ENCODE measurements at regions not wholly inside any gene's neighbourhood (a gene's known extent, or its start where the extent isn't known, plus 50 kb on each side); places are given as distances from the start of the nearest gene placed in this dataset.
A peak's percentile ranks its signal among the peaks of the same experiment; 100 is the strongest.

- Histone ChIP-seq H3K4me1 (ENCODE audit: insufficient read depth, poor library complexity, severe bottlenecking) (peaks cover 27% of the 10 kb centered on the region), H3K27ac (ENCODE audit: poor library complexity, severe bottlenecking) (peak overlapping the region; percentile 55), H3K9me3 (ENCODE audit: severe bottlenecking) (no peaks in the 10 kb centered on the region), H3K4me3 (ENCODE audit: severe bottlenecking) (no peak overlapping the region), H3K36me3 (ENCODE audit: low read depth) (no peaks in the 10 kb centered on the region), H3K27me3 (ENCODE audit: insufficient read depth, poor library complexity, severe bottlenecking) (no peaks in the 10 kb centered on the region)
- ATAC-seq (ENCODE audit: low read depth) (peak; percentile 91), DNase-seq (ENCODE audit: low spot score) (no peak)
- no peak for TF ChIP-seq CTCF (IDR thresholded peaks at IDR 0.05; ENCODE audit: poor library complexity, severe bottlenecking)
Observed at GRCh38 chr7:106770191-106770590, 94.9 kb upstream of the PIK3CG start.

- Histone ChIP-seq H3K4me1 (ENCODE audit: insufficient read depth, poor library complexity, severe bottlenecking) (peaks cover 37% of the 10 kb centered on the region), H3K36me3 (ENCODE audit: low read depth) (no peaks in the 10 kb centered on the region), H3K27me3 (ENCODE audit: insufficient read depth, poor library complexity, severe bottlenecking) (no peaks in the 10 kb centered on the region), H3K27ac (ENCODE audit: poor library complexity, severe bottlenecking) (peak overlapping the region; percentile 6), H3K4me3 (ENCODE audit: severe bottlenecking) (no peak overlapping the region), H3K9me3 (ENCODE audit: severe bottlenecking) (no peaks in the 10 kb centered on the region)
- ATAC-seq (ENCODE audit: low read depth) (peak; percentile 47), DNase-seq (ENCODE audit: low spot score) (no peak)
- TF ChIP-seq CTCF (IDR thresholded peaks at IDR 0.05; ENCODE audit: poor library complexity, severe bottlenecking), result no peak
Observed at GRCh38 chr7:106772655-106773108, 92.4 kb upstream of the PIK3CG start.

GRCh38 chr7:106773228-106773627 lies 91.9 kb upstream of the PIK3CG start:
- ATAC-seq (ENCODE audit: low read depth) (no peak), DNase-seq (ENCODE audit: low spot score) (no peak)
- Histone ChIP-seq H3K36me3 (ENCODE audit: low read depth) (no peaks in the 10 kb centered on the region), H3K9me3 (ENCODE audit: severe bottlenecking) (no peaks in the 10 kb centered on the region), H3K27ac (ENCODE audit: poor library complexity, severe bottlenecking) (no peak overlapping the region), H3K4me1 (ENCODE audit: insufficient read depth, poor library complexity, severe bottlenecking) (peaks cover 37% of the 10 kb centered on the region), H3K27me3 (ENCODE audit: insufficient read depth, poor library complexity, severe bottlenecking) (no peaks in the 10 kb centered on the region), H3K4me3 (ENCODE audit: severe bottlenecking) (no peak overlapping the region)
- TF ChIP-seq CTCF (IDR thresholded peaks at IDR 0.05; ENCODE audit: poor library complexity, severe bottlenecking), result no peak

- no peak for TF ChIP-seq CTCF (IDR thresholded peaks at IDR 0.05; ENCODE audit: poor library complexity, severe bottlenecking)
- H3K27ac ChIP-seq (ENCODE audit: poor library complexity, severe bottlenecking), result no peak overlapping the region
Observed at GRCh38 chr7:106773721-106774120, 91.4 kb upstream of the PIK3CG start.

GRCh38 chr7:106774213-106774767 lies 90.8 kb upstream of the PIK3CG start:
- TF ChIP-seq CTCF (IDR thresholded peaks at IDR 0.05; ENCODE audit: poor library complexity, severe bottlenecking), result no peak
- DNase-seq (ENCODE audit: low spot score) (no peak), ATAC-seq (ENCODE audit: low read depth) (no peak)
- Histone ChIP-seq H3K27me3 (ENCODE audit: insufficient read depth, poor library complexity, severe bottlenecking) (no peaks in the 10 kb centered on the region), H3K4me3 (ENCODE audit: severe bottlenecking) (no peak overlapping the region), H3K36me3 (ENCODE audit: low read depth) (no peaks in the 10 kb centered on the region), H3K27ac (ENCODE audit: poor library complexity, severe bottlenecking) (no peak overlapping the region), H3K4me1 (ENCODE audit: insufficient read depth, poor library complexity, severe bottlenecking) (peaks cover 37% of the 10 kb centered on the region), H3K9me3 (ENCODE audit: severe bottlenecking) (no peaks in the 10 kb centered on the region)

More at GRCh38 chr7:106773721-106774120, 91.4 kb upstream of the PIK3CG start:
- ATAC-seq (ENCODE audit: low read depth) (no peak), DNase-seq (ENCODE audit: low spot score) (no peak)
- Histone ChIP-seq H3K4me3 (ENCODE audit: severe bottlenecking) (no peak overlapping the region), H3K27me3 (ENCODE audit: insufficient read depth, poor library complexity, severe bottlenecking) (no peaks in the 10 kb centered on the region), H3K36me3 (ENCODE audit: low read depth) (no peaks in the 10 kb centered on the region), H3K4me1 (ENCODE audit: insufficient read depth, poor library complexity, severe bottlenecking) (peaks cover 37% of the 10 kb centered on the region), H3K9me3 (ENCODE audit: severe bottlenecking) (no peaks in the 10 kb centered on the region)

All from RWPE2 (cell line).